Chondrocyte (in vitro differentiated cells): ENCODE measurements at regions not wholly inside any gene's neighbourhood (a gene's known extent, or its start where the extent isn't known, plus 50 kb on each side); places are given as distances from the start of the nearest gene placed in this dataset.

ENCODE experiments used
- DNase-seq: peaks from one replicate; pipeline ENCODE4 v3.0.0; 2021; ENCODE audit warnings: mixed read lengths, low spot score
- H3K27ac Mint-ChIP-seq: one replicate; pipeline ENCODE4 v1.8.0; 2021; ENCODE audit warnings: mild to moderate bottlenecking, moderate library complexity, mixed read lengths; ENCODE audit not compliant: unreplicated experiment
- H3K27me3 Mint-ChIP-seq: 2 replicates; pipeline ENCODE4 v1.8.0; 2021; ENCODE audit warnings: low read depth, mixed read lengths
- H3K36me3 Mint-ChIP-seq: 2 replicates; pipeline ENCODE4 v1.8.0; 2021; ENCODE audit warnings: low read depth, mixed read lengths
- H3K4me1 Mint-ChIP-seq: 2 replicates; pipeline ENCODE4 v1.8.0; 2021; ENCODE audit warnings: low read depth, mild to moderate bottlenecking, mixed read lengths
- H3K4me3 Mint-ChIP-seq: one replicate; pipeline ENCODE4 v1.8.0; 2021; ENCODE audit warnings: mild to moderate bottlenecking, moderate library complexity, mixed read lengths; ENCODE audit not compliant: unreplicated experiment
- H3K9me3 Mint-ChIP-seq: 2 replicates; pipeline ENCODE4 v1.8.0; 2021; ENCODE audit warnings: low read depth, mixed read lengths
- TF ChIP-seq, protein P1 (sequence below): fragments of 200-600 bp; sonication (generic); IDR thresholded peaks from 2 replicates; pipeline ENCODE4 v1.5.0; 2021; ENCODE audit warnings: antibody characterized with exemption, mild to moderate bottlenecking, moderate library complexity

DNA sequence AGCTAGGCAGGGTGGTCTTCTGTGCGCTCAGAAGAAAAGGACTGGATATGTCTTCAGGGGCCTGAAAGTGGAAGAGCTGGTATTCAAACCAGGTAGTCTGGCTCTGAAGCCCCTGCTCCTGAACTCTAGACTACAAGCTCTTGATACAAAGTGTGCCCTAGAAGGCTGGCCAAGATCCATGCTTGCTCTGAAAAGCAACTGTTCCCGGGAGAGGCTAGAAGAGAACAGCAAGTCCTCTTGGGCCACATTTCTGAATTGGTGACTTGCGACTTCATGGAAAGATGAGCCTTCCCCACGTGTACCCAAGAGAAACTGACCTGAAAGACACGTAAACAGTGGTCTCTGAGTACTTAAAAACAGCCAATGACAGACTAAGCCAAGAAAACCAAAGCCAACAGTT is 123.3 kb upstream of the GRIK3 start:
- Mint-ChIP-seq H3K4me1 (no peaks in the 10 kb centered on the region), H3K9me3 (peaks cover 14% of the 10 kb centered on the region), H3K27me3 (no peaks in the 10 kb centered on the region), H3K36me3 (no peaks in the 10 kb centered on the region), H3K27ac (no peak overlapping the region), H3K4me3 (no peak overlapping the region)
- DNase-seq: no peak
- TF ChIP-seq, protein P1, sequence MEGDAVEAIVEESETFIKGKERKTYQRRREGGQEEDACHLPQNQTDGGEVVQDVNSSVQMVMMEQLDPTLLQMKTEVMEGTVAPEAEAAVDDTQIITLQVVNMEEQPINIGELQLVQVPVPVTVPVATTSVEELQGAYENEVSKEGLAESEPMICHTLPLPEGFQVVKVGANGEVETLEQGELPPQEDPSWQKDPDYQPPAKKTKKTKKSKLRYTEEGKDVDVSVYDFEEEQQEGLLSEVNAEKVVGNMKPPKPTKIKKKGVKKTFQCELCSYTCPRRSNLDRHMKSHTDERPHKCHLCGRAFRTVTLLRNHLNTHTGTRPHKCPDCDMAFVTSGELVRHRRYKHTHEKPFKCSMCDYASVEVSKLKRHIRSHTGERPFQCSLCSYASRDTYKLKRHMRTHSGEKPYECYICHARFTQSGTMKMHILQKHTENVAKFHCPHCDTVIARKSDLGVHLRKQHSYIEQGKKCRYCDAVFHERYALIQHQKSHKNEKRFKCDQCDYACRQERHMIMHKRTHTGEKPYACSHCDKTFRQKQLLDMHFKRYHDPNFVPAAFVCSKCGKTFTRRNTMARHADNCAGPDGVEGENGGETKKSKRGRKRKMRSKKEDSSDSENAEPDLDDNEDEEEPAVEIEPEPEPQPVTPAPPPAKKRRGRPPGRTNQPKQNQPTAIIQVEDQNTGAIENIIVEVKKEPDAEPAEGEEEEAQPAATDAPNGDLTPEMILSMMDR: no peak

DNA sequence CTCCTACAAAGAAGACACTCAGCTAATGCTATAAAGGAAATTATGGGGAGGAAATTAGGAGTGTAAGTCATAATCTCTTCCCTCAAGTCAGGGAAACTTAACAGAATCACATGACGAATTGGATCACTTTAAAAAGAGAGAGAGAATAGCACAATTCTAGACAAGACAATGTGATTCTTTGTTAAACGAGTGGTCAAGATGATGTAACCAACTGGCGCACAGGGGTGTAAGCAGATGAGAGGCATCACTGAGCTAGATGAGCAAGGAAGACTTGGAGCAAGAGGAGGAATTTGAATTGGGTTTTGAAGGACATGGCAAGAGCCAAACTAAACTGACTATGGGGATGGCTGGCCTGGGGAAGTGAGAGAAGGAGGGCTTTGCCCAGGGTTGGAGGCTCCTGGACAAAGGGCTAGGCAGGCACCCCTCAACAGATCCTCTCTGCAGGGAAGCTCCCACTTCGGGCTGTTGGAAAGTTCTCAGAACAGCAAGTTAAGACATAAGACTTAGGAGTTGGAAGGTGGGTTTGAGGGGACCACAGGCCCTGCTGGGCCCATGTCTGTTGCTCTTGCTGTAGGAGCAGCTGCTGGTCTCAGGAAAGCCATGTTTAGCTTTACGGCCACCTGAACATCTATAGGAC is 123.9 kb upstream of the GRIK3 start:
- Mint-ChIP-seq H3K27me3 (no peaks in the 10 kb centered on the region), H3K36me3 (no peaks in the 10 kb centered on the region), H3K27ac (no peak overlapping the region), H3K4me1 (no peaks in the 10 kb centered on the region), H3K4me3 (no peak overlapping the region), H3K9me3 (peaks cover 18% of the 10 kb centered on the region)
- no peak for DNase-seq
- TF ChIP-seq, protein P1: no peak

DNA sequence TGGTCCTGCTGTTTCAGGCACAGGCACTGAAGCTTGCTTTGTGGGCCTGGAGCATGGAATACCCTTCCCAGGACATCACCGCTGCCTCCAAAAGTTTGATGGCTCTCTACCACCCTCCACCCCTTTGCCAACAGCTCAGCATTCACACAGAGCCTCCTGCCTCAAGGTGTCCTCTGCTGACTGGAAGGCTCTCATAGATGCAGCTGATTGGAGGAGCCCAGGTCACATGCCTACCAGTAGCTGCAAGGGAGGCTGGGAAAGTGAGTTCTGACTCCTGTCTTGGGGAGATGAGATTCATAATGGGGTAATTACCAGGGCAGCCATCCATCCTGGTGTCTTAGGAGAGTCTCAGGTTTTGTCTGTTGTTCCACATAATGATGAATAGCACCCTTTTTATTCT is 124.8 kb upstream of the GRIK3 start:
- no peak for DNase-seq
- H3K4me3 Mint-ChIP-seq: no peak overlapping the region
- no peaks in the 10 kb centered on the region for H3K36me3 Mint-ChIP-seq
- peaks cover 20% of the 10 kb centered on the region for H3K9me3 Mint-ChIP-seq
- H3K27me3 Mint-ChIP-seq: no peaks in the 10 kb centered on the region
- no peak overlapping the region for H3K27ac Mint-ChIP-seq
- TF ChIP-seq, protein P1: no peak
- no peaks in the 10 kb centered on the region for H3K4me1 Mint-ChIP-seq

DNA sequence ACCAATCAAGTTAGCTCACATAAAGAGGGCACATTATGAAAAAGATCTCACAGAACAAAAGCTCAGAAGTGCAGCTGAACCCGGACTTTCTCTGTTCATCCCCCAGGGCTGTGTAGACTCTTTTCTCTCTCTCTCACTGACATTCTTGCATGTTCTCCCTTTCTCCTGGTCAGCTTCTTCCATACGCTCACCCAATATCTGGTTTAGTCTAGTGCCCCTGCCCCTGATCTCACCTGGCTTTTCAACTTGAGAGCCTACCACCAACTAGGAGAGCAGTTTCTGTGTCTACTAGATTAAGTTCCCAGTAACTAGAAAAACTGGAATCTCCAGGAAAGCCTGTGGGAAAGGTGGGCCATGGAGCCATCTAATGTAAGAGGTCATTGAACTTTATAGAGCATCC is 126.9 kb upstream of the GRIK3 start:
- H3K9me3 Mint-ChIP-seq: peaks cover 34% of the 10 kb centered on the region
- H3K27ac Mint-ChIP-seq: no peak overlapping the region
- H3K27me3 Mint-ChIP-seq: no peaks in the 10 kb centered on the region
- TF ChIP-seq, protein P1: no peak
- no peaks in the 10 kb centered on the region for H3K36me3 Mint-ChIP-seq
- H3K4me3 Mint-ChIP-seq: no peak overlapping the region
- no peak for DNase-seq
- H3K4me1 Mint-ChIP-seq: no peaks in the 10 kb centered on the region

DNA sequence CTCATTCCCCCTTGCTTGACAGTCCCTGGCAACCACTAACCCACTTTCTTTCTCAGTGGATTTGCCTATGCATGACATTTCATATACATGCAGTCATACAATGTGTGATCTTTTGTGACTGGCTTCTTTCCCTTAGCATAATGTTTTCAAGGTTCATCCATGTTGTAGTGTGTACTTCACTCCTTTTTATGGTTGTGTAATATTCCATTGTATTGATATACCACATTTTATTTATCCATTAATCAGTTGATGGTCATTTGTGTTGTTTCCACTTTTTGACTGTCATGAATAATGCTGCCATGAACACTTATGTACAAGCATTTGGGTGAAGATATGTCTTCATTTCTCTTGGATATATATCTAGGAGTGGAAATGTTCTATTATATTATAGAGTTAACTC is 127.7 kb upstream of the GRIK3 start:
- H3K4me3 Mint-ChIP-seq: no peak overlapping the region
- no peaks in the 10 kb centered on the region for H3K36me3 Mint-ChIP-seq

More for the DNA sequence above, 127.7 kb upstream of the GRIK3 start:
- Mint-ChIP-seq H3K9me3 (peaks cover 36% of the 10 kb centered on the region), H3K27me3 (no peaks in the 10 kb centered on the region), H3K27ac (no peak overlapping the region), H3K4me1 (no peaks in the 10 kb centered on the region)
- TF ChIP-seq, protein P1: no peak
- DNase-seq: no peak
